Nucleus accumbens (tissue), 56 donors: ENCODE measurements at regions not wholly inside any gene's neighbourhood (a gene's known extent, or its start where the extent isn't known, plus 50 kb on each side); places are given as distances from the start of the nearest gene placed in this dataset.

Experiments used
- DNase-seq, 56 donors: peaks; one replicate each; lab custom pipeline; 2025; lab: John Stamatoyannopoulos, UW

GRCh38 chr4:111879539-111879938 is 265.7 kb upstream of the FAM241A start:
- DNase-seq, result no peak

- DNase-seq, result no peak
These were observed 265.1 kb upstream of the FAM241A start for GRCh38 chr4:111880116-111880515.

- DNase-seq, result no peak
These were observed 261.7 kb upstream of the FAM241A start for GRCh38 chr4:111883557-111883999.

GRCh38 chr4:111890412-111890811 is 254.8 kb upstream of the FAM241A start:
- no peak for DNase-seq

- no peak for DNase-seq
These were observed 239.7 kb upstream of the FAM241A start for GRCh38 chr4:111905511-111905910.

GRCh38 chr4:111919639-111920038 is 225.6 kb upstream of the FAM241A start:
- DNase-seq, result no peak

GRCh38 chr4:111921714-111922113 is 223.5 kb upstream of the FAM241A start:
- DNase-seq, result no peak

GRCh38 chr4:111923786-111924185 is 221.5 kb upstream of the FAM241A start:
- DNase-seq, result no peak

- no peak for DNase-seq
These were observed 220.6 kb upstream of the FAM241A start for GRCh38 chr4:111924696-111925095.

- DNase-seq, result no peak
These were observed 214.6 kb upstream of the FAM241A start for GRCh38 chr4:111930659-111931058.

- no peak for DNase-seq
These were observed 211.6 kb upstream of the FAM241A start for GRCh38 chr4:111933703-111934102.

- DNase-seq, result no peak
These were observed 210.9 kb upstream of the FAM241A start for GRCh38 chr4:111934314-111934713.

- DNase-seq, result no peak
These were observed 207.9 kb upstream of the FAM241A start for GRCh38 chr4:111937368-111937767.

GRCh38 chr4:111941957-111942356 is 203.3 kb upstream of the FAM241A start:
- DNase-seq, result no peak

- DNase-seq, result peak in 1 of 56 donors; percentile 3
These were observed 201.5 kb upstream of the FAM241A start for GRCh38 chr4:111943796-111944203.

- no peak for DNase-seq
These were observed 200.2 kb upstream of the FAM241A start for GRCh38 chr4:111945014-111945413.

GRCh38 chr4:111946800-111947199 is 198.5 kb upstream of the FAM241A start:
- no peak for DNase-seq

- no peak for DNase-seq
These were observed 192.6 kb upstream of the FAM241A start for GRCh38 chr4:111952688-111953087.

GRCh38 chr4:111954550-111954949 is 190.7 kb upstream of the FAM241A start:
- no peak for DNase-seq

- no peak for DNase-seq
These were observed 190.3 kb upstream of the FAM241A start for GRCh38 chr4:111955001-111955400.

- peak in 14 of 56 donors; percentile 1 to 40 (median 13) for DNase-seq
These were observed 188.1 kb upstream of the FAM241A start for GRCh38 chr4:111957116-111957515.

GRCh38 chr4:111957997-111958396 is 187.3 kb upstream of the FAM241A start:
- no peak for DNase-seq

GRCh38 chr4:111959222-111959621 is 186.0 kb upstream of the FAM241A start:
- no peak for DNase-seq
